Activated CD8-positive, alpha-beta T cell treated with anti-CD3 and anti-CD28 coated beads for 36 hours (primary cell): ENCODE measurements at regions not wholly inside any gene's neighbourhood (a gene's known extent, or its start where the extent isn't known, plus 50 kb on each side); places are given as distances from the start of the nearest gene placed in this dataset.

Source experiments
- ATAC-seq: fragments of 200-7000 bp; cut with Tn5 transposase; one replicate; pipeline ENCODE4 v1.10.0; 2021; ENCODE audit warnings: mild to moderate bottlenecking, moderate library complexity
- CTCF ChIA-PET: fragments of 350-600 bp; sonication (Branson Sonifier 250); formaldehyde crosslinking; loops from one replicate; lab custom pipeline; 2021; ENCODE audit warnings: antibody characterized with exemption; lab: Charles Lee
- POLR2A ChIA-PET: fragments of 350-600 bp; sonication (Branson Sonifier 250); formaldehyde crosslinking; loops from one replicate; lab custom pipeline; 2021; ENCODE audit warnings: antibody characterized with exemption; lab: Charles Lee
- DNase-seq: peaks from one replicate; pipeline ENCODE4 v3.0.0-alpha.2; 2020
- H3K27ac Mint-ChIP-seq: one replicate; pipeline ENCODE4 v1.8.0; 2021; ENCODE audit warnings: mild to moderate bottlenecking, mixed read lengths
- H3K27me3 Mint-ChIP-seq: one replicate; pipeline ENCODE4 v1.8.0; 2021; ENCODE audit warnings: mixed read lengths
- H3K36me3 Mint-ChIP-seq: one replicate; pipeline ENCODE4 v1.8.0; 2021; ENCODE audit warnings: low read depth, mixed read lengths
- H3K4me1 Mint-ChIP-seq: one replicate; pipeline ENCODE4 v1.8.0; 2021; ENCODE audit warnings: low read depth, mixed read lengths
- H3K4me3 Mint-ChIP-seq: one replicate; pipeline ENCODE4 v1.8.0; 2021; ENCODE audit warnings: mild to moderate bottlenecking, moderate library complexity, mixed read lengths
- H3K9me3 Mint-ChIP-seq: one replicate; pipeline ENCODE4 v1.8.0; 2021; ENCODE audit warnings: mixed read lengths
- CTCF ChIP-seq: fragments of 200-600 bp; IDR thresholded peaks from one replicate; pipeline ENCODE4 v1.8.0; 2022; ENCODE audit warnings: antibody characterized with exemption, mild to moderate bottlenecking
- intact Hi-C: fragments of 100-400 bp; cut with micrococcal nuclease; formaldehyde crosslinking; loops from one replicate; pipeline ENCODE4 v1.10.0; 2022

GRCh38 chr1:238811211-238811879, 575.0 kb upstream of the CHRM3 start:
- H3K36me3 Mint-ChIP-seq: no peaks in the 10 kb centered on the region
- H3K4me3 Mint-ChIP-seq: no peak overlapping the region
- no peak for ATAC-seq
- H3K4me1 Mint-ChIP-seq: no peaks in the 10 kb centered on the region
- H3K27ac Mint-ChIP-seq: no peak overlapping the region
- intact Hi-C loops: no loop called here
- POLR2A ChIA-PET: no interaction called here
- no peak for DNase-seq
- peaks cover 7% of the 10 kb centered on the region for H3K9me3 Mint-ChIP-seq
- H3K27me3 Mint-ChIP-seq: no peaks in the 10 kb centered on the region
- no peak for TF ChIP-seq CTCF
- CTCF ChIA-PET: no interaction called here

- Mint-ChIP-seq H3K9me3 (peaks cover 11% of the 10 kb centered on the region), H3K4me3 (no peak overlapping the region), H3K4me1 (no peaks in the 10 kb centered on the region), H3K27me3 (no peaks in the 10 kb centered on the region), H3K36me3 (no peaks in the 10 kb centered on the region), H3K27ac (no peak overlapping the region)
- DNase-seq (no peak), ATAC-seq (no peak)
- no peak for TF ChIP-seq CTCF
- CTCF ChIA-PET: no interaction called here
- POLR2A ChIA-PET: no interaction called here
- intact Hi-C loops: no loop called here
Measured at GRCh38 chr1:238790882-238791281, 595.5 kb upstream of the CHRM3 start.

- H3K9me3 Mint-ChIP-seq: peaks cover 11% of the 10 kb centered on the region
- no peak for DNase-seq
- H3K4me1 Mint-ChIP-seq: no peaks in the 10 kb centered on the region
- no peak for ATAC-seq
- ChIA-PET POLR2A (no interaction called here), CTCF (no interaction called here)
- H3K27me3 Mint-ChIP-seq: no peaks in the 10 kb centered on the region
- intact Hi-C loops: no loop called here
- H3K27ac Mint-ChIP-seq: no peak overlapping the region
- TF ChIP-seq CTCF: no peak
- no peak overlapping the region for H3K4me3 Mint-ChIP-seq
- no peaks in the 10 kb centered on the region for H3K36me3 Mint-ChIP-seq
Measured at GRCh38 chr1:238789916-238790667, 596.3 kb upstream of the CHRM3 start.

- Mint-ChIP-seq H3K27ac (no peak overlapping the region), H3K4me1 (no peaks in the 10 kb centered on the region), H3K9me3 (peaks cover 3% of the 10 kb centered on the region), H3K27me3 (no peaks in the 10 kb centered on the region), H3K36me3 (no peaks in the 10 kb centered on the region), H3K4me3 (no peak overlapping the region)
- no peak for TF ChIP-seq CTCF
- POLR2A ChIA-PET: no interaction called here
- no peak for DNase-seq
- CTCF ChIA-PET: no interaction called here
- ATAC-seq: no peak
- intact Hi-C loops: no loop called here
Measured at GRCh38 chr1:238787471-238787870, 598.9 kb upstream of the CHRM3 start.

GRCh38 chr1:238783633-238784032, 602.7 kb upstream of the CHRM3 start:
- CTCF ChIA-PET: no interaction called here
- no peak for TF ChIP-seq CTCF
- H3K27ac Mint-ChIP-seq: no peak overlapping the region

More at GRCh38 chr1:238783633-238784032, 602.7 kb upstream of the CHRM3 start:
- DNase-seq (no peak), ATAC-seq (no peak)
- intact Hi-C loops: no loop called here
- POLR2A ChIA-PET: no interaction called here
- H3K9me3 Mint-ChIP-seq: no peaks in the 10 kb centered on the region
- H3K36me3 Mint-ChIP-seq: no peaks in the 10 kb centered on the region
- H3K4me1 Mint-ChIP-seq: no peaks in the 10 kb centered on the region
- H3K4me3 Mint-ChIP-seq: no peak overlapping the region
- H3K27me3 Mint-ChIP-seq: no peaks in the 10 kb centered on the region
